ENCODE measurements at regions not wholly inside any gene's neighbourhood (a gene's known extent, or its start where the extent isn't known, plus 50 kb on each side); places are given as distances from the start of the nearest gene placed in this dataset.

DNA sequence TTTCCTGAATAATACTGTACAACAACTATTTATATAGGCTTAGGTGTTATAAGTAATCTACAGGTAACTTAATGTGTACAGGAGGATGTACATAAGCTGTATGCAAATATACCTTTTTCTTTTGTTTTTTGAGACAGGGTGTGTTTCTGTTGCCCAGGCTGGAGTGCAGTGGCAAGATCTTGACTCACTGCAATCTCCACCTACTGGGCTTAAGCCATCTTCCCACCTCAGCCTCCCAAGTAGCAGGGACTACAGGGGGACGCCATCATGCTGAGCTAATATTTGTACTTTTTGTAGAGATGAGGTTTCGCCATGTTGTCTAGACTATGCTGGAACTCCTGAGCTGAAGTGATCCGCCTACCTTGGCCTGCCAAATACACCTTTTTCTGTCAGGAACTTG lies 191.7 kb upstream of the ZNF217 start:
- TF ChIP-seq, protein P1, sequence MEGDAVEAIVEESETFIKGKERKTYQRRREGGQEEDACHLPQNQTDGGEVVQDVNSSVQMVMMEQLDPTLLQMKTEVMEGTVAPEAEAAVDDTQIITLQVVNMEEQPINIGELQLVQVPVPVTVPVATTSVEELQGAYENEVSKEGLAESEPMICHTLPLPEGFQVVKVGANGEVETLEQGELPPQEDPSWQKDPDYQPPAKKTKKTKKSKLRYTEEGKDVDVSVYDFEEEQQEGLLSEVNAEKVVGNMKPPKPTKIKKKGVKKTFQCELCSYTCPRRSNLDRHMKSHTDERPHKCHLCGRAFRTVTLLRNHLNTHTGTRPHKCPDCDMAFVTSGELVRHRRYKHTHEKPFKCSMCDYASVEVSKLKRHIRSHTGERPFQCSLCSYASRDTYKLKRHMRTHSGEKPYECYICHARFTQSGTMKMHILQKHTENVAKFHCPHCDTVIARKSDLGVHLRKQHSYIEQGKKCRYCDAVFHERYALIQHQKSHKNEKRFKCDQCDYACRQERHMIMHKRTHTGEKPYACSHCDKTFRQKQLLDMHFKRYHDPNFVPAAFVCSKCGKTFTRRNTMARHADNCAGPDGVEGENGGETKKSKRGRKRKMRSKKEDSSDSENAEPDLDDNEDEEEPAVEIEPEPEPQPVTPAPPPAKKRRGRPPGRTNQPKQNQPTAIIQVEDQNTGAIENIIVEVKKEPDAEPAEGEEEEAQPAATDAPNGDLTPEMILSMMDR (IDR thresholded peaks at IDR 0.05) = no peak
- TF ChIP-seq POLR2A (IDR thresholded peaks at IDR 0.05) (no peak), POLR2AphosphoS5 (IDR thresholded peaks at IDR 0.05) (no peak)

Data from breast epithelium (tissue), 3 donors.